ENCODE measurements at regions not wholly inside any gene's neighbourhood (a gene's known extent, or its start where the extent isn't known, plus 50 kb on each side); places are given as distances from the start of the nearest gene placed in this dataset.

DNA sequence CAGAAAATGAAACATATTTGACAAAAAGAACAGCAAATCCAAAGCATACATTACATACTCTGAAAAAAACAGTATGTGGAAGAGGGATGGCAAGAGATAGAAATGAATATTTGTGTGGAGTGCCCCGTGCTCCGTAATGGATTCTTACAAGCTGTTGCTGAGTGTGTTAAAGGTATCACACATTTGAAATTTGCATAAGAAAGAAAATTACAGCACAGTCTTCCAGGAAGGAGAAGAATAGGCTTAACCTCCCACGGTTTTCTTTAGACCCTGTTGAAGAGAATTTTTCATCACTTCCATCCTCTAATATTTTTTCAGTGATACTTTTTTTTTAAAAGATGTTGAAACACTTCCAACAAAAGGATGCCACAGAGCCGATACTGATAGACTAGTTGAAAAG, 1489.4 kb downstream of the RAPGEF2 start:
- 51 to 59% methylated on average over 4 of the region's 4 CpGs for WGBS, 2 donors
- TF ChIP-seq POLR2AphosphoS5 (IDR thresholded peaks at IDR 0.05) (no peak), EP300 (IDR thresholded peaks at IDR 0.05) (no peak), POLR2A (IDR thresholded peaks at IDR 0.05) (no peak)
- TF ChIP-seq, protein P1, sequence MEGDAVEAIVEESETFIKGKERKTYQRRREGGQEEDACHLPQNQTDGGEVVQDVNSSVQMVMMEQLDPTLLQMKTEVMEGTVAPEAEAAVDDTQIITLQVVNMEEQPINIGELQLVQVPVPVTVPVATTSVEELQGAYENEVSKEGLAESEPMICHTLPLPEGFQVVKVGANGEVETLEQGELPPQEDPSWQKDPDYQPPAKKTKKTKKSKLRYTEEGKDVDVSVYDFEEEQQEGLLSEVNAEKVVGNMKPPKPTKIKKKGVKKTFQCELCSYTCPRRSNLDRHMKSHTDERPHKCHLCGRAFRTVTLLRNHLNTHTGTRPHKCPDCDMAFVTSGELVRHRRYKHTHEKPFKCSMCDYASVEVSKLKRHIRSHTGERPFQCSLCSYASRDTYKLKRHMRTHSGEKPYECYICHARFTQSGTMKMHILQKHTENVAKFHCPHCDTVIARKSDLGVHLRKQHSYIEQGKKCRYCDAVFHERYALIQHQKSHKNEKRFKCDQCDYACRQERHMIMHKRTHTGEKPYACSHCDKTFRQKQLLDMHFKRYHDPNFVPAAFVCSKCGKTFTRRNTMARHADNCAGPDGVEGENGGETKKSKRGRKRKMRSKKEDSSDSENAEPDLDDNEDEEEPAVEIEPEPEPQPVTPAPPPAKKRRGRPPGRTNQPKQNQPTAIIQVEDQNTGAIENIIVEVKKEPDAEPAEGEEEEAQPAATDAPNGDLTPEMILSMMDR (IDR thresholded peaks at IDR 0.05): no peak
- DNase-seq: no peak
- no peak overlapping the region for H3K27ac ChIP-seq
- no peaks in the 10 kb centered on the region for H3K27me3 ChIP-seq
- no peaks in the 10 kb centered on the region for H3K4me1 ChIP-seq
- intact Hi-C loops (cut with DNase I): no loop called here
- H3K9me3 ChIP-seq: no peaks in the 10 kb centered on the region
- no peak overlapping the region for H3K4me3 ChIP-seq
- H3K36me3 ChIP-seq: no peaks in the 10 kb centered on the region

DNA sequence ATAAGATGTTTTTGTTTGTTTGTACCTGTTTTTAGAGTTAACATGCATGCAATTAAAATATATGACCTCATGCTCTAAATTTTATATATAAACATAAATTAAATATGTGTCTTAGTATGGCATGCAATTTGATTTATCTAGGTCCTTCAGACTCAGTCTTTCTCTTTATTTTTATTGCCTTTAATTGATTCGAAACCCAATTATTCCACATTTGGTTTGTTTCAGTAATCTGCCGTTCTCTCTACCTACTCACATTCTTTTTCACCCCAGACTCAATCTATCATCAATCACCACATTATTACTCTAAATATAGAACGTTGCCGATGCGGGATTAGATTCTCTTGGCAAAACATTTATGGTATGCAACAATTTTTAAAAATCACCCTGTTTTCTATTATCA, 1492.8 kb downstream of the RAPGEF2 start:
- H3K27ac ChIP-seq: no peak overlapping the region
- H3K36me3 ChIP-seq: no peaks in the 10 kb centered on the region
- no peaks in the 10 kb centered on the region for H3K27me3 ChIP-seq
- 71 to 81% methylated on average over 5 of the region's 5 CpGs for WGBS, 2 donors
- H3K4me1 ChIP-seq: no peaks in the 10 kb centered on the region
- TF ChIP-seq, protein P1 (IDR thresholded peaks at IDR 0.05): no peak
- no peak for TF ChIP-seq POLR2AphosphoS5 (IDR thresholded peaks at IDR 0.05)
- no peak for TF ChIP-seq EP300 (IDR thresholded peaks at IDR 0.05)
- TF ChIP-seq POLR2A (IDR thresholded peaks at IDR 0.05): no peak
- H3K9me3 ChIP-seq: no peaks in the 10 kb centered on the region
- no peak for DNase-seq
- intact Hi-C loops (cut with DNase I): no loop called here
- H3K4me3 ChIP-seq: no peak overlapping the region

DNA sequence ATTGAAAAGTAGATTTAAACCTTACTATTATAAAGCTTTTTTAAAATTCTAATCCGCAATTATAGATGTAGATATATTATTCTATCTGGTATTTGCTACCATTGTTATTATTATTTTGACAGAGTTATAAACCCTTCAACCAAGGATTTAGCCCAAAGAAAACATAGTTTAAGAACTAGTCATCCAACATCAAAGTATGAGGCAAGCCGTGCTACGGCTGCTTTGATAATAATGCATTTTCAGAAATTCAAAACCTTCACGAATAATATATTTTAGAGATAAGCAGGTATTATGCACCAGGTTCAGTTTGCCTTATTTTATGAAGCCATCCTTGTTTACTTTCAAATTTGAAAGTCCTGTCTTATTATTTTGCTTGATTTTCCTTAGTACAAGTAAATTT, 1501.7 kb downstream of the RAPGEF2 start:
- Histone ChIP-seq H3K36me3 (no peaks in the 10 kb centered on the region), H3K27me3 (no peaks in the 10 kb centered on the region), H3K27ac (no peak overlapping the region), H3K9me3 (no peaks in the 10 kb centered on the region), H3K4me3 (no peak overlapping the region), H3K4me1 (no peaks in the 10 kb centered on the region)
- WGBS, 2 donors: 90 to 92% methylated on average over 4 of the region's 4 CpGs
- TF ChIP-seq, protein P1 (IDR thresholded peaks at IDR 0.05): no peak
- TF ChIP-seq EP300 (IDR thresholded peaks at IDR 0.05): no peak
- no peak for TF ChIP-seq POLR2AphosphoS5 (IDR thresholded peaks at IDR 0.05)
- intact Hi-C loops (cut with DNase I): no loop called here
- no peak for DNase-seq

DNA sequence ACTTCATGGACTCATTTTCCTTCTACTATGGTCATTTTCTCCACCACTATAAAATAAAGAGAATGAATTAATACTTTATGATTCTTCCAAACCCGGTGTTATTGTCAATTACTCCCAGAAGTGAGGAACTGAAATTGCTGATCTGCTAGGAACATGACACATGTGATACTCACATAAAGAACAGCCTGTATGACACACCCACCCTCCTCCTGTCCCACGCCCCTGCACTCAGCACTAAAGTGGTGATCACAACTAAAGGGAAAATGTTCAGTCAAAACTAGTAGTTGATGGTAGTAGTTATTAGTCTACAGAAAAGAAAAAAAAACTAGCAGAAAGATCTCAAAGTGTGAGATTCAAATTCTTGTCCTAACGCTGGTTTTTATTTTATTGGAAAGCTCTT, 1508.3 kb downstream of the RAPGEF2 start:
- no peaks in the 10 kb centered on the region for H3K36me3 ChIP-seq
- DNase-seq: no peak
- H3K27ac ChIP-seq: no peak overlapping the region
- H3K4me1 ChIP-seq: no peaks in the 10 kb centered on the region
- intact Hi-C loops (cut with DNase I): no loop called here
- H3K27me3 ChIP-seq: no peaks in the 10 kb centered on the region
- TF ChIP-seq, protein P1 (IDR thresholded peaks at IDR 0.05): no peak
- TF ChIP-seq POLR2A (IDR thresholded peaks at IDR 0.05): no peak
- no peak for TF ChIP-seq EP300 (IDR thresholded peaks at IDR 0.05)
- 53 to 78% methylated on average over 3 of the region's 3 CpGs for WGBS, 2 donors
- H3K9me3 ChIP-seq: no peaks in the 10 kb centered on the region
- no peak overlapping the region for H3K4me3 ChIP-seq

DNA sequence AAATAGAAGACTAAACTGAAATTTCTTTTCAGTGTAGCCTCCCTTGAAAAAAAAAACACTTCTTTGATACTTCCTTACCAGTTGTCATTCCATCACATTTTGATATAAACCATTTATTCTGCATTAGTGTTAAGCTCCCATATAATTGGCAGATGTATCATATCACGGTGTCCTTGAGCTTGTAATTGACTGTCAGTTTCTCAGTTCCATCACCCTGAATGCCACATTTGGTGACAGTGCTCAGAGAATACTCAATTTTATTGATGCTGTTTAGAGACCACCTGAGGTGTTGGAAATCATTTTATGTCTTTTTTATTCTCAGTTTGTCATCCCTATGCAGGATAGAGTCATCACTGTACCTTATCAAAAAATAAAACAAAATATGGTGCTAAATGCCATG, 1528.2 kb downstream of the RAPGEF2 start:
- WGBS, 2 donors: 85% methylated on average over 1 of the region's 1 CpG
- no peaks in the 10 kb centered on the region for H3K4me1 ChIP-seq
- intact Hi-C loops (cut with DNase I): no loop called here
- H3K27ac ChIP-seq: no peak overlapping the region
- DNase-seq: no peak
- H3K9me3 ChIP-seq: peaks cover 0 to 9% (median 2%) of the 10 kb centered on the region in 4 donors
- no peaks in the 10 kb centered on the region for H3K27me3 ChIP-seq
- H3K36me3 ChIP-seq: no peaks in the 10 kb centered on the region
- no peak overlapping the region for H3K4me3 ChIP-seq
- no peak for TF ChIP-seq EP300 (IDR thresholded peaks at IDR 0.05)
- TF ChIP-seq POLR2A (IDR thresholded peaks at IDR 0.05): no peak
- TF ChIP-seq, protein P1 (IDR thresholded peaks at IDR 0.05): no peak
- TF ChIP-seq POLR2AphosphoS5 (IDR thresholded peaks at IDR 0.05): no peak

Measured in sigmoid colon (tissue), 6 donors.